ENCODE measurements at regions not wholly inside any gene's neighbourhood (a gene's known extent, or its start where the extent isn't known, plus 50 kb on each side); places are given as distances from the start of the nearest gene placed in this dataset.

DNA sequence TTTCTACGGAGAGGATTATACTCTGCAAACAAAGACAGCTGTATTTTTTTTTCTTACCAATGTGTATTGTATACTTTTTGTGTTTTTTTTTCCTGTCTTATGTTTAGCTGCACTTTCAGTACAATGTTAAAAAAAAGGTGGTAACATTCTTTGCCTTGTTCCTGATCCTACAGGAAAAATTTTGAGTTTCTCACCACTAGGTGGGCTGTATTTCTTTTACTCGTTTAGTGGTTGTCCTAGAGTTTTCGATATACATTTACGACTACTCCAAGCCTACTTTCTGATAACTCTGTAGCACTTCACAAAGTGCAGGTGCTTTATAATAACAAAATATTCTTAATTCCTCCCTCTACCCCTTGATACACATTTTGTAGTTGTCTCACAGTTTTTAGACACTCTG, 652.2 kb downstream of the UQCRFS1 start:
- no peak overlapping the region for H3T11ph ChIP-seq (ENCODE audit: low read length)
- no peaks in the 10 kb centered on the region for H3K79me2 ChIP-seq (ENCODE audit: insufficient read depth, low read length)
- Mint-ChIP-seq H3K36me3 (ENCODE audit: insufficient read depth in 1 of 3, low read depth in 3 of 3) (no peaks in the 10 kb centered on the region; a peak in 2 of 7 replicates), H3K4me3 (no peak overlapping the region), H3K4me1 (peaks cover 3 to 6% of the 10 kb centered on the region in 2 experiments; a peak in 1 of 4 replicates), H3K27me3 (ENCODE audit: low read depth) (no peaks in the 10 kb centered on the region), H3K27ac (no peak overlapping the region), H3K9me3 (peaks cover 7 to 8% of the 10 kb centered on the region in 2 experiments; a peak in 4 of 5 replicates)
- TF ChIP-seq, protein P1, sequence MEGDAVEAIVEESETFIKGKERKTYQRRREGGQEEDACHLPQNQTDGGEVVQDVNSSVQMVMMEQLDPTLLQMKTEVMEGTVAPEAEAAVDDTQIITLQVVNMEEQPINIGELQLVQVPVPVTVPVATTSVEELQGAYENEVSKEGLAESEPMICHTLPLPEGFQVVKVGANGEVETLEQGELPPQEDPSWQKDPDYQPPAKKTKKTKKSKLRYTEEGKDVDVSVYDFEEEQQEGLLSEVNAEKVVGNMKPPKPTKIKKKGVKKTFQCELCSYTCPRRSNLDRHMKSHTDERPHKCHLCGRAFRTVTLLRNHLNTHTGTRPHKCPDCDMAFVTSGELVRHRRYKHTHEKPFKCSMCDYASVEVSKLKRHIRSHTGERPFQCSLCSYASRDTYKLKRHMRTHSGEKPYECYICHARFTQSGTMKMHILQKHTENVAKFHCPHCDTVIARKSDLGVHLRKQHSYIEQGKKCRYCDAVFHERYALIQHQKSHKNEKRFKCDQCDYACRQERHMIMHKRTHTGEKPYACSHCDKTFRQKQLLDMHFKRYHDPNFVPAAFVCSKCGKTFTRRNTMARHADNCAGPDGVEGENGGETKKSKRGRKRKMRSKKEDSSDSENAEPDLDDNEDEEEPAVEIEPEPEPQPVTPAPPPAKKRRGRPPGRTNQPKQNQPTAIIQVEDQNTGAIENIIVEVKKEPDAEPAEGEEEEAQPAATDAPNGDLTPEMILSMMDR (conservative IDR thresholded peaks at IDR 0.05): peak; percentile 61
- H2BK12ac ChIP-seq (ENCODE audit: insufficient read length, low read depth, low read length): no peak overlapping the region
- no peaks in the 10 kb centered on the region for H4K20me1 ChIP-seq (ENCODE audit: control insufficient read depth, insufficient read depth, insufficient read length)
- H3K27me3 ChIP-seq (ENCODE audit: insufficient read depth, low read length): no peaks in the 10 kb centered on the region
- H2BK120ac ChIP-seq (ENCODE audit: low read depth, low read length, poor library complexity, severe bottlenecking): no peak overlapping the region
- H3K79me1 ChIP-seq (ENCODE audit: insufficient read depth, low read depth, low read length, poor library complexity, severe bottlenecking): no peaks in the 10 kb centered on the region
- no peak overlapping the region for H3K14ac ChIP-seq (ENCODE audit: insufficient read depth, low read length)
- H3K56ac ChIP-seq (ENCODE audit: insufficient read length, low read depth, low read length): no peak overlapping the region
- no peak overlapping the region for H3K9ac ChIP-seq (ENCODE audit: extremely low read depth, insufficient read length, low read length)
- no peaks in the 10 kb centered on the region for H3K23me2 ChIP-seq (ENCODE audit: insufficient read length, low read depth, low read length, poor library complexity, severe bottlenecking)
- H2BK15ac ChIP-seq (ENCODE audit: low read depth, low read length): no peak overlapping the region
- no peak overlapping the region for H3K27ac ChIP-seq (ENCODE audit: insufficient read length, low read depth, low read length)
- H2AK5ac ChIP-seq (ENCODE audit: insufficient read length, low read length): no peak overlapping the region
- H3K23ac ChIP-seq (ENCODE audit: insufficient read length, low read depth, low read length): no peak overlapping the region
- no peak overlapping the region for H2BK20ac ChIP-seq (ENCODE audit: low read depth, low read length, poor library complexity, severe bottlenecking)
- no peak overlapping the region for H3K4me2 ChIP-seq (ENCODE audit: insufficient read depth, insufficient read length, low read length)
- no peak overlapping the region for H3K18ac ChIP-seq (ENCODE audit: insufficient read length, low read depth, low read length)
- no peak overlapping the region for H4K8ac ChIP-seq (replicated peaks; ENCODE audit: insufficient read length, low read depth, low read length)
- H2AFZ ChIP-seq (ENCODE audit: low read length): no peak overlapping the region
- H3K4me1 ChIP-seq (ENCODE audit: insufficient read depth, low read length): no peaks in the 10 kb centered on the region
- no peaks in the 10 kb centered on the region for H3K9me3 ChIP-seq (ENCODE audit: control insufficient read depth, low read depth, low read length)
- no peak overlapping the region for H4K91ac ChIP-seq (ENCODE audit: insufficient read length, low read depth, low read length)
- H3K4ac ChIP-seq (ENCODE audit: low read depth, low read length): no peak overlapping the region
- WGBS (ENCODE audit: extremely low coverage, insufficient read length, low lambda C conversion rate): no CpG with 5 or more reads among the region's 4 CpGs
- DNase-seq: no peak
- no peak overlapping the region for H4K5ac ChIP-seq (ENCODE audit: insufficient read length, low read depth, low read length)
- no peak overlapping the region for H2BK5ac ChIP-seq (ENCODE audit: insufficient read length, low read length)
